ENCODE measurements at regions not wholly inside any gene's neighbourhood (a gene's known extent, or its start where the extent isn't known, plus 50 kb on each side); places are given as distances from the start of the nearest gene placed in this dataset.

GRCh38 chr5:2642684-2643345, 108.7 kb downstream of the IRX2 start:
- DNase-seq (ENCODE audit: low read depth) = no peak
- no peak overlapping the region for H3K4me3 ChIP-seq (ENCODE audit: low read length)

GRCh38 chr5:2640717-2641116, 110.8 kb downstream of the IRX2 start:
- TF ChIP-seq CTCF (conservative IDR thresholded peaks at IDR 0.05; ENCODE audit: low read length) = no peak
- H3K4me3 ChIP-seq (ENCODE audit: low read length) = no peak overlapping the region

More at GRCh38 chr5:2642684-2643345, 108.7 kb downstream of the IRX2 start:
- no peak for TF ChIP-seq CTCF (conservative IDR thresholded peaks at IDR 0.05; ENCODE audit: low read length)

GRCh38 chr5:2639425-2639824, 112.1 kb downstream of the IRX2 start:
- no peak for DNase-seq (ENCODE audit: low read depth)
- no peak for TF ChIP-seq CTCF (conservative IDR thresholded peaks at IDR 0.05; ENCODE audit: low read length)

More at GRCh38 chr5:2640717-2641116, 110.8 kb downstream of the IRX2 start:
- DNase-seq (ENCODE audit: low read depth) = no peak

GRCh38 chr5:2634399-2635176, 116.9 kb downstream of the IRX2 start:
- no peak for DNase-seq (ENCODE audit: low read depth)
- TF ChIP-seq CTCF (conservative IDR thresholded peaks at IDR 0.05; ENCODE audit: low read length) = no peak
- no peak overlapping the region for H3K4me3 ChIP-seq (ENCODE audit: low read length)

More at GRCh38 chr5:2639425-2639824, 112.1 kb downstream of the IRX2 start:
- H3K4me3 ChIP-seq (ENCODE audit: low read length) = no peak overlapping the region

- DNase-seq (ENCODE audit: low read depth) = no peak
- TF ChIP-seq CTCF (conservative IDR thresholded peaks at IDR 0.05; ENCODE audit: low read length) = no peak
- H3K4me3 ChIP-seq (ENCODE audit: low read length) = no peak overlapping the region
Observed at GRCh38 chr5:2633992-2634391, 117.5 kb downstream of the IRX2 start.

GRCh38 chr5:2631758-2632157, 119.7 kb downstream of the IRX2 start:
- DNase-seq (ENCODE audit: low read depth) = no peak
- no peak overlapping the region for H3K4me3 ChIP-seq (ENCODE audit: low read length)
- no peak for TF ChIP-seq CTCF (conservative IDR thresholded peaks at IDR 0.05; ENCODE audit: low read length)

- DNase-seq (ENCODE audit: low read depth) = no peak
- TF ChIP-seq CTCF (conservative IDR thresholded peaks at IDR 0.05; ENCODE audit: low read length) = no peak
Observed at GRCh38 chr5:2629045-2629444, 122.4 kb downstream of the IRX2 start.

More at GRCh38 chr5:2629045-2629444, 122.4 kb downstream of the IRX2 start:
- no peak overlapping the region for H3K4me3 ChIP-seq (ENCODE audit: low read length)

All from AG10803 (cell line).